CD4-positive, alpha-beta T cell (primary cell): ENCODE measurements at regions not wholly inside any gene's neighbourhood (a gene's known extent, or its start where the extent isn't known, plus 50 kb on each side); places are given as distances from the start of the nearest gene placed in this dataset.
"Not testable (repeated sequence)": the region's sequence is repeated elsewhere in the genome, so short reads cannot be mapped to it uniquely, and the experiment has no call there.

Source experiments
- ATAC-seq: fragments of 200-7000 bp; cut with Tn5 transposase; one replicate; pipeline ENCODE4 v1.10.0; 2022; ENCODE audit warnings: mild to moderate bottlenecking; ENCODE audit not compliant: poor library complexity
- CTCF ChIA-PET: fragments of 350-600 bp; sonication (Branson Sonifier 250); formaldehyde crosslinking; loops from one replicate; lab custom pipeline; 2021; ENCODE audit warnings: antibody characterized with exemption, inconsistent platforms; lab: Charles Lee
- POLR2A ChIA-PET: fragments of 350-600 bp; sonication (Branson Sonifier 250); formaldehyde crosslinking; loops from one replicate; lab custom pipeline; 2021; ENCODE audit warnings: antibody characterized with exemption, inconsistent platforms; lab: Charles Lee
- DNase-seq, 14 experiments: peaks; one replicate each; pipeline ENCODE4 v3.0.0-alpha.2; 2013 to 2020; ENCODE audit warnings: mixed read lengths in 2 of 14
- H3K27ac ChIP-seq, 2 donors: one replicate each; pipeline versions ENCODE4 v1.5.1 to v1.7.0; 2013; ENCODE audit warnings: low read length in 2 of 2, low read depth in 1 of 2, mild to moderate bottlenecking in 1 of 2
- H3K27me3 ChIP-seq, 2 experiments: 1 replicate in 1 of 2; 2 replicates in 1 of 2; pipeline versions ENCODE4 v1.6.1 to v1.7.0; 2013; ENCODE audit warnings: low read length in 2 of 2, control low read depth in 1 of 2, mild to moderate bottlenecking in 1 of 2, moderate library complexity in 1 of 2; ENCODE audit not compliant: insufficient read depth in 2 of 2, control insufficient read depth in 1 of 2
- H3K36me3 ChIP-seq: one replicate; pipeline ENCODE4 v1.6.1; 2013; ENCODE audit warnings: low read length, control low read depth; ENCODE audit not compliant: insufficient read depth
- H3K4me1 ChIP-seq: one replicate; pipeline ENCODE4 v1.6.1; 2013; ENCODE audit warnings: low read length, control low read depth; ENCODE audit not compliant: insufficient read depth
- H3K4me3 ChIP-seq: one replicate; pipeline ENCODE4 v1.5.1; 2013; ENCODE audit warnings: mild to moderate bottlenecking, low read length, moderate library complexity
- H3K9me3 ChIP-seq, 2 experiments: 1 replicate in 1 of 2; 2 replicates in 1 of 2; pipeline versions ENCODE4 v1.6.1 to v1.7.0; 2013; ENCODE audit warnings: low read length in 2 of 2, mild to moderate bottlenecking in 2 of 2, control low read depth in 1 of 2, moderate library complexity in 1 of 2; ENCODE audit not compliant: control insufficient read depth in 1 of 2, insufficient read depth in 1 of 2
- H3K27ac Mint-ChIP-seq: one replicate; pipeline ENCODE4 v1.8.0; 2020; ENCODE audit warnings: mixed read lengths
- H3K27me3 Mint-ChIP-seq: one replicate; pipeline ENCODE4 v1.8.0; 2021; ENCODE audit warnings: mixed read lengths
- H3K36me3 Mint-ChIP-seq: one replicate; pipeline ENCODE4 v1.8.0; 2021; ENCODE audit warnings: low read depth, mixed read lengths
- H3K4me1 Mint-ChIP-seq: one replicate; pipeline ENCODE4 v1.8.0; 2021; ENCODE audit warnings: low read depth, mixed read lengths
- H3K4me3 Mint-ChIP-seq: one replicate; pipeline ENCODE4 v1.8.0; 2020; ENCODE audit warnings: mild to moderate bottlenecking, mixed read lengths
- H3K9me3 Mint-ChIP-seq: one replicate; pipeline ENCODE4 v1.8.0; 2020; ENCODE audit warnings: mixed read lengths
- CTCF ChIP-seq: fragments of 200-600 bp; IDR thresholded peaks from one replicate; pipeline ENCODE4 v1.8.0; 2022; ENCODE audit warnings: antibody characterized with exemption, mild to moderate bottlenecking
- intact Hi-C, 2 experiments: fragments of 100-400 bp; cut with DNase I in 1 of 2; cut with micrococcal nuclease in 1 of 2; formaldehyde crosslinking; loops; one replicate each; pipeline versions ENCODE4 v1.15.1 to v1.9.0; 2023 to 2025; cut with DNase I, micrococcal nuclease

GRCh38 chr2:64809216-64809615 is 155.5 kb upstream of the SERTAD2 start:
- POLR2A ChIA-PET = no interaction called here
- no peak for TF ChIP-seq CTCF
- CTCF ChIA-PET = no interaction called here
- H3K27ac ChIP-seq = no peak overlapping the region
- peaks cover 9% of the 10 kb centered on the region for H3K4me1 Mint-ChIP-seq
- peaks cover 0 to 3% of the 10 kb centered on the region in 2 experiments for H3K9me3 ChIP-seq
- no peak for ATAC-seq
- no peak overlapping the region for H3K4me3 Mint-ChIP-seq
- no peaks in the 10 kb centered on the region for H3K36me3 ChIP-seq
- H3K4me1 ChIP-seq = peaks cover 3% of the 10 kb centered on the region
- H3K27ac Mint-ChIP-seq = no peak overlapping the region
- H3K4me3 ChIP-seq = no peak overlapping the region
- H3K27me3 ChIP-seq = no peaks in the 10 kb centered on the region
- H3K27me3 Mint-ChIP-seq = no peaks in the 10 kb centered on the region
- H3K36me3 Mint-ChIP-seq = no peaks in the 10 kb centered on the region
- intact Hi-C loops = no loop called here
- DNase-seq = no peak
- no peaks in the 10 kb centered on the region for H3K9me3 Mint-ChIP-seq

- H3K36me3 ChIP-seq = no peaks in the 10 kb centered on the region
- POLR2A ChIA-PET = no interaction called here
- H3K9me3 ChIP-seq = peaks cover 0 to 3% of the 10 kb centered on the region in 2 experiments
- no peak overlapping the region for H3K4me3 Mint-ChIP-seq
- H3K27ac ChIP-seq = no peak overlapping the region
- CTCF ChIA-PET = no interaction called here
- no peaks in the 10 kb centered on the region for H3K36me3 Mint-ChIP-seq
- H3K9me3 Mint-ChIP-seq = no peaks in the 10 kb centered on the region
- no peak for TF ChIP-seq CTCF
- peaks cover 9% of the 10 kb centered on the region for H3K4me1 Mint-ChIP-seq
- no peak overlapping the region for H3K27ac Mint-ChIP-seq
- H3K4me1 ChIP-seq = peaks cover 3% of the 10 kb centered on the region
- DNase-seq (peak in 1 of 14 experiments; percentile 8), ATAC-seq (no peak)
- intact Hi-C loops = no loop called here
- H3K27me3 Mint-ChIP-seq = no peaks in the 10 kb centered on the region
- no peaks in the 10 kb centered on the region for H3K27me3 ChIP-seq
- H3K4me3 ChIP-seq = no peak overlapping the region
Observed at GRCh38 chr2:64812285-64812684, 158.6 kb upstream of the SERTAD2 start.

- Mint-ChIP-seq H3K4me1 (peaks cover 17% of the 10 kb centered on the region), H3K9me3 (no peaks in the 10 kb centered on the region), H3K27me3 (no peaks in the 10 kb centered on the region), H3K27ac (no peak overlapping the region), H3K36me3 (no peaks in the 10 kb centered on the region), H3K4me3 (no peak overlapping the region)
- H3K27ac ChIP-seq = no peak overlapping the region
- ATAC-seq (no peak), DNase-seq (no peak)
- TF ChIP-seq CTCF = no peak
- ChIA-PET CTCF (no interaction called here), POLR2A (no interaction called here)
- peaks cover 8% of the 10 kb centered on the region for H3K4me1 ChIP-seq
- H3K36me3 ChIP-seq = no peaks in the 10 kb centered on the region
- H3K27me3 ChIP-seq = no peaks in the 10 kb centered on the region
- intact Hi-C loops = no loop called here
- H3K4me3 ChIP-seq = no peak overlapping the region
- H3K9me3 ChIP-seq = peaks cover 0 to 3% of the 10 kb centered on the region in 2 experiments
Observed at GRCh38 chr2:64814007-64814406, 160.3 kb upstream of the SERTAD2 start.

- ATAC-seq, CTCF ChIA-PET: not testable (repeated sequence)
Observed at GRCh38 chr2:64816526-64816925, 162.8 kb upstream of the SERTAD2 start.

More at GRCh38 chr2:64816526-64816925, 162.8 kb upstream of the SERTAD2 start:
- H3K36me3 ChIP-seq, H3K27ac ChIP-seq, H3K4me3 ChIP-seq, DNase-seq, H3K36me3 Mint-ChIP-seq, H3K27me3 ChIP-seq, POLR2A ChIA-PET, H3K27me3 Mint-ChIP-seq, H3K9me3 Mint-ChIP-seq, H3K27ac Mint-ChIP-seq, H3K4me3 Mint-ChIP-seq, H3K9me3 ChIP-seq: not testable (repeated sequence)
- H3K4me1 ChIP-seq = peaks cover 23% of the 10 kb centered on the region
- intact Hi-C loops = loop anchor here in 1 of 2 experiments (5.0 kb wide), 1 partner anchor 49 kb away; no protein-coding TSS in a partner anchor
- peaks cover 40% of the 10 kb centered on the region for H3K4me1 Mint-ChIP-seq
